NB4 (cell line): ENCODE measurements at regions not wholly inside any gene's neighbourhood (a gene's known extent, or its start where the extent isn't known, plus 50 kb on each side); places are given as distances from the start of the nearest gene placed in this dataset.

Experiments
- CTCF ChIP-seq: IDR thresholded peaks from one replicate; pipeline ENCODE4 v1.5.1; 2012; ENCODE audit warnings: low read depth, low read length
- POLR2A ChIP-seq: IDR thresholded peaks from 2 replicates; pipeline ENCODE4 v1.6.1; 2011; ENCODE audit warnings: mild to moderate bottlenecking; ENCODE audit not compliant: insufficient read length; ENCODE audit errors: extremely low read depth
- TF ChIP-seq, protein P1 (sequence below): IDR thresholded peaks from 2 replicates; pipeline ENCODE4 v1.6.1; 2011; ENCODE audit warnings: low read depth, low read length

- no peak for TF ChIP-seq CTCF
- no peak for TF ChIP-seq POLR2A
- TF ChIP-seq, protein P1, sequence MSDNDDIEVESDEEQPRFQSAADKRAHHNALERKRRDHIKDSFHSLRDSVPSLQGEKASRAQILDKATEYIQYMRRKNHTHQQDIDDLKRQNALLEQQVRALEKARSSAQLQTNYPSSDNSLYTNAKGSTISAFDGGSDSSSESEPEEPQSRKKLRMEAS = no peak
These were observed 65.7 kb upstream of the CHMP2B start for GRCh38 chr3:87161417-87161816.
